Keratinocyte (primary cell): ENCODE measurements at regions not wholly inside any gene's neighbourhood (a gene's known extent, or its start where the extent isn't known, plus 50 kb on each side); places are given as distances from the start of the nearest gene placed in this dataset.

Experiments
- DNase-seq: peaks from one replicate; pipeline ENCODE4 v3.0.0-alpha.2; 2011; ENCODE audit warnings: low read depth, missing footprints, low spot score
- FAIRE-seq: peaks from 2 replicates; lab custom pipeline; 2011; peaks lifted over from hg19 to GRCh38; lab: Jason Lieb, UNC
- H2AFZ ChIP-seq: 2 replicates; pipeline ENCODE4 v1.6.0; 2012; ENCODE audit warnings: low read length, control low read depth, inconsistent platforms; ENCODE audit not compliant: control insufficient read depth
- H3K27ac ChIP-seq: 2 replicates; pipeline ENCODE4 v1.5.1; 2011; ENCODE audit warnings: low read length; ENCODE audit not compliant: control insufficient read depth, insufficient read depth
- H3K27me3 ChIP-seq: 3 replicates; pipeline ENCODE4 v1.6.0; 2011; ENCODE audit warnings: low read length; ENCODE audit not compliant: control insufficient read depth, insufficient read depth; ENCODE audit errors: extremely low read depth
- H3K36me3 ChIP-seq, 2 experiments: 2 replicates in 1 of 2; 3 replicates in 1 of 2; pipeline ENCODE4 v1.5.1; 2011; ENCODE audit warnings: low read length in 2 of 2, mild to moderate bottlenecking in 1 of 2; ENCODE audit not compliant: control insufficient read depth in 2 of 2, insufficient read depth in 2 of 2; ENCODE audit errors: extremely low read depth in 1 of 2
- H3K4me1 ChIP-seq: 3 replicates; pipeline ENCODE4 v1.5.1; 2011; ENCODE audit warnings: low read length; ENCODE audit not compliant: control insufficient read depth, insufficient read depth; ENCODE audit errors: extremely low read depth
- H3K4me2 ChIP-seq: 3 replicates; pipeline ENCODE4 v1.6.0; 2011; ENCODE audit warnings: low read depth, low read length; ENCODE audit not compliant: control insufficient read depth, insufficient read depth; ENCODE audit errors: extremely low read depth
- H3K4me3 ChIP-seq, 3 experiments: fragments of 200-600 bp in 1 of 3; sonication (generic) in 1 of 3; 2 replicates in 2 of 3; 3 replicates in 1 of 3; pipeline ENCODE4 v1.5.1; 2011 to 2016; ENCODE audit warnings: low read length in 3 of 3, mild to moderate bottlenecking in 3 of 3, control low read depth in 2 of 3, inconsistent platforms in 1 of 3, low read depth in 1 of 3, mixed read lengths in 1 of 3, mixed run types in 1 of 3, moderate library complexity in 1 of 3; ENCODE audit not compliant: control insufficient read depth in 2 of 3, insufficient read depth in 2 of 3; ENCODE audit errors: extremely low read depth in 1 of 3
- H3K79me2 ChIP-seq: 2 replicates; pipeline ENCODE4 v1.6.0; 2012; ENCODE audit warnings: low read length; ENCODE audit not compliant: control insufficient read depth, insufficient read depth
- H3K9ac ChIP-seq: 3 replicates; pipeline ENCODE4 v1.6.0; 2011; ENCODE audit warnings: low read length; ENCODE audit not compliant: control insufficient read depth, insufficient read depth; ENCODE audit errors: extremely low read depth
- H3K9me1 ChIP-seq: 3 replicates; pipeline ENCODE4 v1.6.0; 2011; ENCODE audit warnings: low read length; ENCODE audit not compliant: control insufficient read depth, insufficient read depth; ENCODE audit errors: extremely low read depth
- H3K9me3 ChIP-seq: 2 replicates; pipeline ENCODE4 v1.5.1; 2012; ENCODE audit warnings: low read depth, low read length; ENCODE audit not compliant: control insufficient read depth
- H4K20me1 ChIP-seq: 3 replicates; pipeline ENCODE4 v1.6.0; 2011; ENCODE audit warnings: low read length; ENCODE audit not compliant: control insufficient read depth, insufficient read depth; ENCODE audit errors: extremely low read depth
- EZH2 ChIP-seq: IDR thresholded peaks from one replicate; pipeline ENCODE4 v1.6.1; 2012; ENCODE audit warnings: inconsistent platforms, mild to moderate bottlenecking, low read length, moderate library complexity
- dilution Hi-C: fragments of 300-500 bp; cut with MboI; formaldehyde crosslinking; loops from one replicate; pipeline ENCODE4 v1.7.0; 2020; ENCODE audit warnings: low sequenced_read_pairs; ENCODE audit not compliant: extremely low pct_ligation_motif_present
- TF ChIP-seq, protein P1 (sequence below), 3 experiments: IDR thresholded peaks in 1 of 3; conservative IDR thresholded peaks in 1 of 3; optimal IDR thresholded peaks in 1 of 3; 2 replicates in 2 of 3; 3 replicates in 1 of 3; pipeline versions ENCODE3 to v1.5.1; 2011; ENCODE audit warnings: low read length in 3 of 3, mild to moderate bottlenecking in 3 of 3, moderate library complexity in 2 of 3, control low read depth in 1 of 3, inconsistent platforms in 1 of 3; ENCODE audit not compliant: insufficient read depth in 2 of 3; ENCODE audit errors: extremely low read depth in 1 of 3

DNA sequence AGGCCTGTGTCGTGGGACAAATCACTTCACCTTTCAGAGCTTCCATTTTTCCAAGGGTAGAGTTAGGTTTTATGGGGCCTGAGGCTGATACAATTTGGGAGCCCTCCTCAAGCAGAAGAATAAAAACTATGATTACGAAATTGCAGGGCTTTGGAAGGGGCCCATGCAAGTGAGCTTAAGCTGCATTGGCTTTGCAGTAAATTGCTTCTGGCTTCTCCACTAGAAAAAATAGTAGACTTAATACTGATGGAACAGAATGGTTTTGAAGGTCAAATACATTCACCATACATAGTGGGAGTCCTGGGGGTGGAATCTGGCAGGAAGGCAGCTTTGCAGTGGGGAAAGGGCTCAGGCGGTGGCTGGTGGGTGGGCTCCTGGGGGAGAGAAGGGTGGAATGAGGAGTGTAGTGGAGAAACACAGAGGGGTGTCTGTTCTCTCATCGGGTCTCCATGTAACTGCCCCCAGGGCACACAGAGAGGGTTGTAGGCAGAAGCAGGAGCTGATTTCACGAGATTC lies 55.9 kb upstream of the RNF24 start:
- H3K36me3 ChIP-seq, result no peaks in the 10 kb centered on the region
- H3K27me3 ChIP-seq, result peaks cover 2% of the 10 kb centered on the region
- no peak overlapping the region for H3K4me3 ChIP-seq
- H3K9me1 ChIP-seq, result no peaks in the 10 kb centered on the region
- DNase-seq (no peak), FAIRE-seq (no peak)
- H3K9me3 ChIP-seq, result no peaks in the 10 kb centered on the region
- H3K9ac ChIP-seq, result no peak overlapping the region
- H4K20me1 ChIP-seq, result no peaks in the 10 kb centered on the region
- dilution Hi-C loops, result no loop called here
- no peaks in the 10 kb centered on the region for H3K79me2 ChIP-seq
- no peak for TF ChIP-seq EZH2
- TF ChIP-seq, protein P1, sequence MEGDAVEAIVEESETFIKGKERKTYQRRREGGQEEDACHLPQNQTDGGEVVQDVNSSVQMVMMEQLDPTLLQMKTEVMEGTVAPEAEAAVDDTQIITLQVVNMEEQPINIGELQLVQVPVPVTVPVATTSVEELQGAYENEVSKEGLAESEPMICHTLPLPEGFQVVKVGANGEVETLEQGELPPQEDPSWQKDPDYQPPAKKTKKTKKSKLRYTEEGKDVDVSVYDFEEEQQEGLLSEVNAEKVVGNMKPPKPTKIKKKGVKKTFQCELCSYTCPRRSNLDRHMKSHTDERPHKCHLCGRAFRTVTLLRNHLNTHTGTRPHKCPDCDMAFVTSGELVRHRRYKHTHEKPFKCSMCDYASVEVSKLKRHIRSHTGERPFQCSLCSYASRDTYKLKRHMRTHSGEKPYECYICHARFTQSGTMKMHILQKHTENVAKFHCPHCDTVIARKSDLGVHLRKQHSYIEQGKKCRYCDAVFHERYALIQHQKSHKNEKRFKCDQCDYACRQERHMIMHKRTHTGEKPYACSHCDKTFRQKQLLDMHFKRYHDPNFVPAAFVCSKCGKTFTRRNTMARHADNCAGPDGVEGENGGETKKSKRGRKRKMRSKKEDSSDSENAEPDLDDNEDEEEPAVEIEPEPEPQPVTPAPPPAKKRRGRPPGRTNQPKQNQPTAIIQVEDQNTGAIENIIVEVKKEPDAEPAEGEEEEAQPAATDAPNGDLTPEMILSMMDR (optimal IDR thresholded peaks at IDR 0.05 in 1 of 3, IDR thresholded peaks at IDR 0.05 in 1 of 3, conservative IDR thresholded peaks at IDR 0.05 in 1 of 3; ENCODE audit: extremely low read depth in 1 of 3, insufficient read depth in 2 of 3, low read length in 3 of 3), result no peak
- no peak overlapping the region for H3K4me2 ChIP-seq
- H2AFZ ChIP-seq, result no peak overlapping the region
- H3K27ac ChIP-seq, result no peak overlapping the region
- H3K4me1 ChIP-seq, result peaks cover 19% of the 10 kb centered on the region

DNA sequence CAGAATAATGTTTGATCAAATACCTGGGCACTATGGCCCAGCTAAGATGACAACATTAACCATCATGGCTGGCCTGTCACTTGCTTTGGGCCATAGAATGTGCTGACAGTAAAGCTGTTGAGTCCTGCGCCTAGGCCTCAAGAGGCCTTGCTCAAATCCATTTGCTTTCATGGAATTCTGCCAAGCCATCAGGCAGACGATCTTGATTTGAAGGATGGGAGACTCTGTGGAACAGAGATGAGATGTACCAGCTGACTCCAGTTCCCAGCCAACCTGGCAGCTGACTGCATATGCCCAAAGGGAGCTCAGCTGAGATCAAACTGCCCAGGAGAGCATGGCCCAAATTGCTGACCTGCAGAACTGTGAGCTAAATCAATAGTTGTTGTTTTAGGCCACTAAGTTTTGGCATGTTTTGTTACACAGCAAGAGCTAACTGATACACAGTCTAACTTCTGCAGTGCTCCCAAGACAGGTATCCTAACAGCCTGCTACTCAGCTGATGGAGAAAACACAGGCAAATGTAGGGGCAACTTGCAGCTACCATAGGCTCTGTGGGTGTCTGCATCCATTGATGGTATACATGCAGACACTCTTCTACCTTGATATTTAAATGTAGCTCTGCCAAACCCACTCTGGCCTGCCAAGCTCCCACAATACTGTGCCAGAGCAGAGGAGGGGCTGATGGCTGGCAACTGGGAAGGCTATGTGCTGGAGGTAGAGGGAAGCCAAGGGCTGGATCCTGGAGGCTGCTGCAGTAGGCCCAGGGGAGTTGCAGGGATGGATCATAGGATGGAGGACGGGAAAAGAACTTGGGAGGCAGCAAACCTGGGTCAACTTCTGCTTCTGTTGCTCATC lies 55.2 kb upstream of the RNF24 start:
- H3K27ac ChIP-seq, result no peak overlapping the region
- H3K79me2 ChIP-seq, result no peaks in the 10 kb centered on the region
- H3K4me2 ChIP-seq, result no peak overlapping the region
- H3K4me1 ChIP-seq, result peaks cover 19% of the 10 kb centered on the region
- H2AFZ ChIP-seq, result no peak overlapping the region
- H3K9me3 ChIP-seq, result no peaks in the 10 kb centered on the region
- no peak for DNase-seq
- no peak overlapping the region for H3K4me3 ChIP-seq
- H3K27me3 ChIP-seq, result peaks cover 2% of the 10 kb centered on the region
- no peaks in the 10 kb centered on the region for H3K36me3 ChIP-seq
- no peak overlapping the region for H3K9ac ChIP-seq
- dilution Hi-C loops, result no loop called here
- H4K20me1 ChIP-seq, result no peaks in the 10 kb centered on the region
- H3K9me1 ChIP-seq, result no peaks in the 10 kb centered on the region
- no peak for FAIRE-seq
- TF ChIP-seq, protein P1 (optimal IDR thresholded peaks at IDR 0.05 in 1 of 3, IDR thresholded peaks at IDR 0.05 in 1 of 3, conservative IDR thresholded peaks at IDR 0.05 in 1 of 3; ENCODE audit: extremely low read depth in 1 of 3, insufficient read depth in 2 of 3, low read length in 3 of 3), result no peak
- no peak for TF ChIP-seq EZH2
